ACHN (cell line): ENCODE measurements at regions not wholly inside any gene's neighbourhood (a gene's known extent, or its start where the extent isn't known, plus 50 kb on each side); places are given as distances from the start of the nearest gene placed in this dataset.

ENCODE experiments used
- DNase-seq: peaks from one replicate; pipeline ENCODE4 v3.0.0-alpha.2; 2015
- in situ Hi-C: cut with HindIII; loops from 2 replicates; pipeline ENCODE4 v1.10.0; 2017; ENCODE audit warnings: low sequenced_read_pairs, low pct_ligation_motif_present, low pct_unique_long_range_greater_than_20kb

DNA sequence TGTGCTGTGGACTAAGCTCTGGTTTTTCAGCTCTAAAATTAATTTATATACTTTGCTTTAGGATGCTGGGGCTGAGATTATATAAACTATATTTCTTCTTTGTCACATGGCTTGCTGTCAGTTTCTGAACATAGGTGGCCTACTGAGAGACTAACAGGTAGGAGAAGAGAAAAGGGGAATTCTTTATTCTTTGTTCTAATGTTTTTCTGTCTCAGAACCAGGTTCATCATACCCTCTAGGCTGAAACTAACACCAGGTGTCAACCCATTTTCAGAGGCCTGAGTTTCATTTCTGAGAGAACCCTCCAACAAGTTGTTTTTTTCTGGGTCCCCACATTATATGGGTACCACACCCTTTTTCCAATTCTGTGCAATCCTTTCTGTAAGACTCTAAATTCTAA lies 843.6 kb downstream of the TRIB2 start:
- DNase-seq = no peak
- in situ Hi-C loops = no loop called here

DNA sequence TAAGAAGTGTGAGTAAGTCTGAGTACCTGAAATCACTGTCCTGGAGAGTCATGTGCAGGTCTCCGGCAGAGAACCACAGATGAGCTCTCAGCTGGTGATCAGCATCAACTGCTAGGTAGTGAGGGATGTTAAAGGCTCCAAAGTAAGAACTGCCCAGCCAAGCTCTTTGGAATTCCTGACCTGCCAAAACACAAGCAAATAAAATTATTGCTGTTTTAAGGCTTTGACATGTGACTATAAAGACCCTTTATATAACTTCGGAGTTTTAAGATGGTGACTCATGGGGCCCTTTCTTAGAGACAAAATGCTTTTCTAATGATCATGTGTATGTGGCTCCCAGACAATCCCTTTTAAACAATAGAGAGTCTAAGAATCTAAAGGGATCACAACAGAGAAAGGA lies 855.7 kb downstream of the TRIB2 start:
- in situ Hi-C loops = no loop called here
- no peak for DNase-seq

- no peak for DNase-seq
- in situ Hi-C loops = no loop called here
Observed at GRCh38 chr2:13574831-13575230, 858.1 kb downstream of the TRIB2 start.

GRCh38 chr2:13576406-13577036 lies 859.8 kb downstream of the TRIB2 start:
- in situ Hi-C loops = no loop called here
- DNase-seq = no peak

DNA sequence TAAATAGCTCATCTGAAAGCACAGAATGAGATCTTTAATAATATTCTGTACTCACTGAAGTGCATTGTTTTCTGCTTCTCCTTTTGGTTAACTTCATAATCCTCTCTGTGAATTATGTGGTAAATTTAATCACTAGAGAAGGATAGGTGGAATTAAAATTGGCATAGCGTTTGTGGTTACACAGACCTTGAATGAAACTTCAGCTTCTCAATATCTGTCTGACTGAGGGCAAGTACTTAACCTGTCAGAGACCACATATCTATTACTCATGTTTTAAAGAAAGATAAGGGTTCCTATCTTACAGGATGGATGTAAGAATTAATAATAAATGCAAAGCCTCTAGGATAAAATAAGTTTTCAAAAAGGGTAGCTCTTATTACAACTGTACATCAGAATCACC lies 861.8 kb downstream of the TRIB2 start:
- in situ Hi-C loops = no loop called here
- no peak for DNase-seq

GRCh38 chr2:13581471-13581870 lies 864.7 kb downstream of the TRIB2 start:
- in situ Hi-C loops = no loop called here
- no peak for DNase-seq

- DNase-seq = no peak
- in situ Hi-C loops = no loop called here
Observed at GRCh38 chr2:13583609-13584008, 866.9 kb downstream of the TRIB2 start.

- DNase-seq = no peak
- in situ Hi-C loops = no loop called here
Observed at GRCh38 chr2:13584020-13584419, 867.3 kb downstream of the TRIB2 start.

DNA sequence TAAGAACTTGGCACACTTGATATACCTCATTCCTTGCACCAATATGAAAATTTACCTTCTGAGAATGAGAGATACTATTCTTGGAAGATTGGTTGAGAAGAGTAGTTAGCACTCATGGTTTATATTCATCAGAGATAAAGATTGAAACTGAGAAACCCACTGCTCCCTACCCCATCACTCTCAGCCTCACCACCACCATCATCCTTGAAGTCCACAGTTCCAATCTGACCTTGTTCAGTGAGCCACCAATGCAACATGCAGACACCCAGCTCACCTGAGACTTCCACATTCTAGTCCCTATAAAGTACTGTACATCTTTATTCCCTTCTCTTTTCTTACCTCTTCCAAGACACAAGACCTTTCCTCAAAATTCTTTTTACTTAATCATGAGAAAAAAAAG lies 869.0 kb downstream of the TRIB2 start:
- in situ Hi-C loops = no loop called here
- DNase-seq = no peak

- DNase-seq = no peak
- in situ Hi-C loops = no loop called here
Observed at GRCh38 chr2:13596233-13596632, 879.5 kb downstream of the TRIB2 start.

DNA sequence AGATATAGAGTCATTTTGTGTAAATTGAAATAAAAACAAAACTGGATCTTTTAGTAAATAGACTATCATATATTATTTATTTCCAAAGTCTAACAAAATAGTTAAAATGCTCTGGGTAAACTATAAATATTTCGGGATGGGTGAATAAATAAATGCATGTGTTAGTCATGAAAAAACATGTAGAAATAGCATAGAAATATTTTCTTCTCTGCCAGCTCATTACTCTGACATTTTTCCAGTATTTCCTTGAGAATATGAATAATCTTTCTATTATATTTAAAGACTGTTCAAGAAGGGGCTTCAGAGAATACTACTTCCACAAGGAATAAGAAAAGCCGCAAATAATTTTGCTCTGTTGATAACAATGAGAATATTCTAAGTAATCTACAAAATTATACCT lies 880.4 kb downstream of the TRIB2 start:
- DNase-seq = no peak
- in situ Hi-C loops = no loop called here

- DNase-seq = no peak
- in situ Hi-C loops = no loop called here
Observed at GRCh38 chr2:13601506-13601905, 884.8 kb downstream of the TRIB2 start.

GRCh38 chr2:13604951-13605661 lies 888.4 kb downstream of the TRIB2 start:
- in situ Hi-C loops = no loop called here
- no peak for DNase-seq

DNA sequence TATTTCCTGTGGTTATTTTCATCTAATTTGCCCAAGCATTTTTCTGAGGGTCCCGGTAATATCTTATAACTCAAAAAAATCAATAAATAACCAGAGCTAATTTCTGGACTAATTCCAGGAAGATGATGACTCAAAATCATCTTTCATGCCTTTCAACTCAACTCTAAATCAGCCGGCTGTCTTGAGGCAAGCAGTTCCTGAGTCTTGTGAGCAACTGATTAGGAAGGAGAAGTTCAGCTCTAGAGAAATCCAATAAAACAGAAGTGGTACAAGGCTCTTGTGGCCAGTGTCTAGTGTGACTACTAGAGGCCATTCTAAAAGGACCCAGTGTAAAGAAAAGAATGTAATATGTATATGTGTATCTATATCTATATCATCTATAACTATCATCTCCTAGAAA lies 890.4 kb downstream of the TRIB2 start:
- DNase-seq = no peak

DNA sequence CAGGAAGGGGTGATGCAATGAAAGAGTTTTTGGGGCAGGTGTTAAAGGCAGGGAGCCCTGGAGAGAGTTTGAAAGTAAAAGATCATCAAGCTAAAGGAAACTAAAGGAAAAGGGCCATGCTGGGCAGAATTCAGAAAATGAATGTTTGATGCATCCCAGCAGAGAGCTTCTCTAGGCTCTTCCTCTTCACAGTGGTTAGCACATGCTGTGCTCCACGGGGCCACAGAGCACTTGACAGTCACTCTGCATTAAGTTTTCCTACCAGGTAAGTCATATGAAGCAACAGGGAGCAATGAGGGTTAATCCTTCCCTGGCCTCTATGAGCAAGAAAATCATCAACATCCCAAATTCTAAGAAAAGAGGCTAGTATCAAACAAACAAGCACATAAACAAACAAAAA lies 895.2 kb downstream of the TRIB2 start:
- in situ Hi-C loops = no loop called here
- no peak for DNase-seq

More for the DNA sequence above, 890.4 kb downstream of the TRIB2 start:
- in situ Hi-C loops = no loop called here

DNA sequence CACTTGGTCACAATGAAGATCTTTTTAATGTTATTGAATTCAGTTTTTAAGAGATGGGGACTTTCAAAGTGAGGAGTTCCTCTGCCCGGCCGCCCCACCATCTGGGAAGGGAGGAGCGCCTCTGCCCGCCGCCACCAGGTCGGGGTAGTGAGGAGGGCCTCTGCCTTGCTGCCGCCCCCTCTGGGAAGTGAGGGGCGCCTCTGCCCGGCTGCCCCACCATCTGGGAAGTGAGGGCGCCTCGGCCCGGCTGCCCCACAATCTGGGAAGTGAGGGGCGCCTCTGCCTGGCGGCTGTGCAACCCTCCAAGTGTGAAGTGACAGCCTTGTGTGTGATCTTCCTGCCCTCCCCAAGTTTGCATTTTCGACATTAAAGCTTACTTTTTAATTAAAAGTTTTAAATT lies 899.3 kb downstream of the TRIB2 start:
- in situ Hi-C loops = no loop called here
- DNase-seq = no peak

DNA sequence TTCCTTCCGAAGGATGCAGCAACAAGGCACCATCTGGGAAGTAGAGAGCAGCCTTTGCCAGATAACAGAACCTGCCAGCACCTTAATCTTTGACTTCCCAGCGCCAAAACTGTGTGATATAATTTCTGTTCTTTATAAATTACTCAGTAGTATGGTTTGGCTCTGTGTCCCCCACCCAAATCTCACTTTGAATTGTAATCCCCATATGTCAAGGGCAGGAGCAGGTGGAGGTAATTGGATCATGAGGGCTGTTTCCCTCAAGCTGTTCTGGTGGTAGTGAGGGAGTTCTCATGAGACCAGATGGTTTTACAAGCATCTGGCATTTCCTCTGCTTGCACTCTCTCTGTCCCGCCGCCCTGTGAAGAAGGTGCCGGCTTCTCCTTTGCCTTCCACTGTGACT lies 899.9 kb downstream of the TRIB2 start:
- no peak for DNase-seq
- in situ Hi-C loops = no loop called here

DNA sequence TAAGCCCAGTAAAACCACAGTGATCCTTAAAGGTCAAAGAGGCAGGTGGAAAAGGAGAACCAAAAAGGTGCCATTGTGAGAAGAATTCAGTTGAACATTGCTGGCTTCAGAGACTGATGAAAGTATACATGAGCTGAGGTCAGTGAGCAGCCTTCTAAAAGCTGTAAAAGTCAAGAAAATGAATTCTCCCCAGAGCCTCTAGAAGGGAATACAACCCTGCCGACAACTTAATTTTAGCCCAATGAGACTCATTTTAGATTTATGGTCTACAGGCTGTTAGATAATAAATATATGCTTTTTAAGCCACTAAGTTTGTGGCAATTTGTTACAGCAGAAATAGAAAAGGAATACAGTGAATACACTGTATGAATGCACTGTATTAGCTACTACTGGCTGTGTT lies 911.4 kb downstream of the TRIB2 start:
- in situ Hi-C loops = no loop called here
- DNase-seq = no peak

DNA sequence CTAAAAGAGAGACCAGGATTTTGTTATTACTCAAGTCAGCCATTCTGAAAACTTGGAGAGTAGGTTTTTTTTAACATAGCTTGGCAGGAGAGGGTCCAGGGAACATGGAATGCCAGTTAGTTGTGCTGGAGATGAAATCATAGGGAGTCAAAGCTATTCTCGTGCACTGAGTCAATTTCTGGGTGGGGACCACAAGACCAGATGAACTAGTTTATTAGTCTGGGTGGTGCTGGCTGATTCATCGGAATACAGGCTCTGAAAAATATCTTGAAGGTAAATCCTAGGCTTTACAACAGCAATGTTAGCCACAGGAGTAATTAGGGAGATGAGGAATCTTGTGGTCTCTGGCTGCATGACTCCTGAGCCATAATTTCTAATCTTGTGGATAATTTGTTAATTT lies 921.4 kb downstream of the TRIB2 start:
- in situ Hi-C loops = no loop called here
- DNase-seq = no peak

DNA sequence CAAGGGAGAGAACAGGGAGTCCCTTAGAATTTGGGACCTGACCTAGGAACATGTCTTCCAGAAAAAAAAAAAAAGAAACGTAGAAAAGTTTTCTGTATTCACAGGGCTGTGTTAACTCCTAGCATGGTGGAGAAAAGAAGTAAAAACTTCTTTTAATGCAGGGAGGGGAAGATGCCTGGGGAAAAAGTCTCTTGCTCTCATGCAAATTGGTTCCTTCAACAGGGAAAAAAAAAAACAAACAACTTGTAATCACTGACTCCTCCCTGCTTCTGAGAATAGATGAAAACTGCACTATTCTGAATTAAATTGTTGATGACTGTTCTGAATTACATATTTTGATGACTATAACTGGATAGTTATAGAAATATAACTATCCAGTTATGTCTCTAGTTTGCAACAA lies 933.2 kb downstream of the TRIB2 start:
- in situ Hi-C loops = no loop called here
- no peak for DNase-seq
